Mesodermal cell (in vitro differentiated cells): ENCODE measurements at regions not wholly inside any gene's neighbourhood (a gene's known extent, or its start where the extent isn't known, plus 50 kb on each side); places are given as distances from the start of the nearest gene placed in this dataset.

ENCODE experiments used
- H3K27ac ChIP-seq: 2 replicates; pipeline ENCODE4 v1.7.0; 2013; ENCODE audit warnings: mild to moderate bottlenecking, low read depth, low read length, moderate library complexity; ENCODE audit not compliant: severe bottlenecking
- H3K36me3 ChIP-seq: 2 replicates; pipeline ENCODE4 v1.7.1; 2013; ENCODE audit warnings: mild to moderate bottlenecking, low read length, moderate library complexity; ENCODE audit not compliant: control insufficient read depth, insufficient read depth
- H3K4me1 ChIP-seq: one replicate; pipeline ENCODE4 v1.7.1; 2013; ENCODE audit warnings: mild to moderate bottlenecking, low read length; ENCODE audit not compliant: insufficient read depth, control insufficient read depth, poor library complexity, severe bottlenecking
- H3K4me3 ChIP-seq: 2 replicates; pipeline ENCODE4 v1.7.0; 2013; ENCODE audit warnings: low read length, control low read depth, mild to moderate bottlenecking; ENCODE audit not compliant: insufficient read depth, poor library complexity, severe bottlenecking; ENCODE audit errors: extremely low read depth
- H3K9me3 ChIP-seq: 2 replicates; pipeline ENCODE4 v1.7.1; 2013; ENCODE audit warnings: mild to moderate bottlenecking, low read length, moderate library complexity; ENCODE audit not compliant: control insufficient read depth
- WGBS, 2 experiments: methylation state at CpG; one replicate each; pipeline ENCODE4 v1.1.5; 2013; ENCODE audit warnings: missing lambda C conversion rate in 2 of 2; ENCODE audit not compliant: insufficient coverage in 2 of 2; 5-methylcytosine and 5-hydroxymethylcytosine counted together

DNA sequence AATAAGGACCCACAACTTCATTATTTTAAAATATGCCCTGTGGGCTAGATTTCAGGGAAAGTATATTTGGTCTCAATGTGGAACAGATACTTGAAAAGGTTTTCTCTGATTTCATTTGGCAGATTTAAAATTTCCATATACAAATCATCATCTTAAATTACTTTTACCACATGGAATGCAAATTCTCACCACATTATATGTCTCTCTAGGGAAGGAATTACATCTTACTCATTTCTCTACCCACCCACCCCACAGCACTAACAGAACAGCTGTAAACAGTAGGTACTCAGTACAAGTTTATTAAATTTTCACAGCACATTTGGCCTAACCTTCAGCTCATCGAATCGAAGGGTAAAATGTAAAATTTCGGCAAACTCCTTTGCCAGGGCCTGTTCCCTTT is 104.0 kb downstream of the CYRIA start:
- no peak overlapping the region for H3K4me3 ChIP-seq
- H3K27ac ChIP-seq: no peak overlapping the region
- no peaks in the 10 kb centered on the region for H3K9me3 ChIP-seq
- WGBS, 2 experiments: 71 to 100% methylated on average over 1 of the region's 3 CpGs
- peaks cover 10% of the 10 kb centered on the region for H3K36me3 ChIP-seq
- no peaks in the 10 kb centered on the region for H3K4me1 ChIP-seq

DNA sequence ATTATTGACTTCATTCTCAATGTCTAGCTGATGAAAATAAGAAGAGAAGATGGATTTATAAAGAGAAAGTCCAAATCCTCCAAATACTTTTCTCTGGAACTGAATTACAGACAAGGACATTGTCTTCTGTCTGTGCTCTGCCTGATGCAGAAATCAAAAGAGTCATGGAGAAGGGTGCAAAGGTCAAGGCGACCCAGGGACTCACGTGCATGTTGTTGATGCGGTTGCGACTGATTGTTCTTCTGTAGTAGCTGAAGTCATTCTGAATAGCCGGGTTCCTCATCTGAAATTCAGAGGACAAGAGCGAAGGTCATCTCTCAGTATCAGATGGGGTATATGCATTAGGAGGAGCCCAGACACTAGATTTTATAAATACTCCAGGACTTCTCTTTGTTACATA is 104.4 kb downstream of the CYRIA start:
- H3K27ac ChIP-seq: no peak overlapping the region
- WGBS, 2 experiments: 80 to 95% methylated on average over 3 to 4 of the region's 6 CpGs
- no peaks in the 10 kb centered on the region for H3K4me1 ChIP-seq
- no peak overlapping the region for H3K4me3 ChIP-seq
- H3K9me3 ChIP-seq: no peaks in the 10 kb centered on the region
- H3K36me3 ChIP-seq: peaks cover 10% of the 10 kb centered on the region

DNA sequence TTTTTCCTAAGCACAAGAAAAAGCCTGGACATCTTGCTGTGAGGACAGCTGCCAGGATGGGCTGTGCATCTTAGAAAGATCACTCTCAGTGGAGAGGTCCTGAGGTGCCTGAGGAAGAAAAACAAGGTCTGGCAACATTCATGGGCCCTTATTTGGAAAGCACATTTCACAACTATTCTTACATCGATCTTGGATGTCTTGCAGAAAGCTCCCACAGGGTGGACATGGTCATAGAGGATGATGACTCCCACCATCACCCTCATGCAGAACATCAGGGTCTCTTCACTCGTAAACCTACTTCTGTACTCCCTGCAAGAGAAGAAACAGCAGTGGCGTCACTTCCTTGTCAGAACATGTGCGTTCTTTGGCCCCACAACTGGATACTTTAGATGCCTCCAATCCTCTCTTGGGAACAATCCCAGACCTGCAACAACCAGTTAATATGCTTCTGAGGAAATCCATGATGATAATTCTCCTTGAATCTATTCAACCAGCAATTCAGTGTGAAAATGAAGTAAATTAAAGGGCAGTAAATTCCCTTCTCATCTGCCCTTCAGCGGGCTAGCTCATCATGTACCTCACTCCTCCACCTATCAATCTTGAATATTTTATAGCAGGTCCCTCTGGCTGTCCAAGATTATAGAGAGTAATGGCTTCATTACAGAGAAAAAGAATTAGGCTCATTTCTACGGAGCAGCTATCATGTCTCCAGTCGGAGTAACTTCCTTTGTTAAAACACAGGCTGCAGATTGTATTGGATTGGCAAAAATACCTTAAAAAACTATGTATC is 106.2 kb downstream of the CYRIA start:
- Histone ChIP-seq H3K4me1 (no peaks in the 10 kb centered on the region), H3K27ac (no peak overlapping the region), H3K36me3 (peaks cover 10% of the 10 kb centered on the region), H3K4me3 (no peak overlapping the region), H3K9me3 (no peaks in the 10 kb centered on the region)
- WGBS, 2 experiments: 95 to 97% methylated on average over 3 to 5 of the region's 7 CpGs

DNA sequence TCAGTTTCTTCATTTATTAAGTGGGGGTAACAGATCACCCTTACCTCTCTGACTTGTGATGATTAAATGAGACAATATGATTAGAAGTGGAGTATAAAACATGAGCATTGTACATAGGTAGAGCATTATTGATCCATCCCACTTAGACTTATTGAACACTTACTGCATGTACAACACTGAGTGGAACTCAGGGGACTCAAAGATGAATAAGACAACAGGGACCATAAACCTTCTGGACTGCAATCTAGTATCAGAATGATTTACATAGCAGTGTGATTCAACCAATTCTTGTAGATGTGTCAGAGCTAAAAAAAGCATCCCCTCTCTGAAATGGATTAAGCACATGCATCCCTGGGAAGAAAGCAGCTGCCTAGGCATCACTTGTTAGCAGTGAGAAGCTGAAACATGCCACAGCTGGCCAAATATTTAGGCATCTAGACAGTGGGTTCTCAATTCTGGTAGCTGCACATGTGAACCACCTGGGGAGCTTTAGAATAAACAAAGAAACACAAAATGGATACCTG is 111.5 kb downstream of the CYRIA start:
- H3K9me3 ChIP-seq: no peaks in the 10 kb centered on the region
- H3K4me3 ChIP-seq: no peak overlapping the region
- H3K27ac ChIP-seq: no peak overlapping the region
- H3K4me1 ChIP-seq: no peaks in the 10 kb centered on the region
- no peaks in the 10 kb centered on the region for H3K36me3 ChIP-seq

DNA sequence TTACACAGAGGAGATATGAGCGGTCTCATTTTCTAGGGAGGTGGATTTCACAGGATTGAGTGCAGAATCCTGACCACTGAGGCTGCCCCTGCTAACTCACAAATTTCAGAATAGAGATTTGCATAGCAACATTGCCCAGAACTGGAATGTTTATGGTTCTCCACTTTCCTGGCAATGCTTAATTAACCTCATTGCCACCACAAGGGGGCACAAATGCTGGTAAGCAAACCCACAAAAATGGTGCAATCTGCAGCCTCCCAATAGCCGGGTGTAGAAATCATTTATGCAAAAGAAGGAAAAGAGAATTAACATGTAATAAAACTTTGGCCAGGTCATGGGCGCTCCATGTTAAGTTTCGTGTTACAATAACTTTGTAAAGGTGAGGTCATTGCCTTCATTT is 112.4 kb downstream of the CYRIA start:
- no peaks in the 10 kb centered on the region for H3K36me3 ChIP-seq
- WGBS, 2 experiments: 65 to 83% methylated on average over 1 to 2 of the region's 4 CpGs

DNA sequence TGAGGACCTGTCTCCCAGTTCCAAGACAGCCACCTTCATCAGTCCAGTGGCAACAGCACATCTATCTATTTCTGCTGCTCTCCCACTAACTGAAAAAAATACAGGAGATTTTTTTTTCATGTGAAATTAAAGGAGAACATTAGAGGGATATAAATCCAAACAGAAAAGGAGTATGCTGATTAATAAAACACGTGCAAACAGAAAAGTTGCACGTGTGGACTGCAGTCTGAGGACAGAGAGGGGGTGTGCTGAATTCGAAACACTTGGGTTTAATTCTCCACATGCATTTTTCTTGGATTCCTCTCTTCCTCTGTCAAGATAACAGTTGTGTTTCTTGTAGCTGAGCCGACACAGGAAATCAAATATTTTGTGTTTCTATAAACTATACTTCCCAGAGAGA is 113.4 kb downstream of the CYRIA start:
- no peak overlapping the region for H3K27ac ChIP-seq
- 79% methylated on average over 2 of the region's 4 CpGs; no CpG with 5 or more reads in 1 of the 2 experiments for WGBS, 2 experiments
- H3K4me3 ChIP-seq: no peak overlapping the region

More for the DNA sequence above, 112.4 kb downstream of the CYRIA start:
- Histone ChIP-seq H3K27ac (no peak overlapping the region), H3K4me3 (no peak overlapping the region), H3K9me3 (no peaks in the 10 kb centered on the region), H3K4me1 (no peaks in the 10 kb centered on the region)

DNA sequence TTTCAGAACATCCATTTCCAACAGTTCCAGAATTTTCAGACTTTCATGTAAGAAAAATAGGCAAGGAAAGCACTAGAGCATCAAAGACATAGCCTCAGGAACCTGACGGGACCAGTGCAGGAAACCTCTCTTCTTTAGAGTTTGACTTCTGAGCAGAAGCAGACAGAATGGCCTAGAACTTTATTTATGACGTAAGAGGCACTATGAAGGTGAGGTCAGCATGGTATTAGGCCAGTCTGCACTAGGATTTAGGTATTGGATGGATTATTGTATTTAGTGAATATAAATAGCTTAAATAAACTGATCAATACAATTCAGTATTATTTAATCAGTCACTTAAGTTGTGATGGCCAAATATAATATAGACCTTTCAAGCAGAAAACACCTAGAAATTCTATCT is 117.6 kb downstream of the CYRIA start:
- Histone ChIP-seq H3K36me3 (no peaks in the 10 kb centered on the region), H3K27ac (no peak overlapping the region), H3K9me3 (no peaks in the 10 kb centered on the region), H3K4me1 (no peaks in the 10 kb centered on the region), H3K4me3 (no peak overlapping the region)
- 100% methylated on average over 1 of the region's 2 CpGs for WGBS, 2 experiments

More for the DNA sequence above, 113.4 kb downstream of the CYRIA start:
- H3K9me3 ChIP-seq: no peaks in the 10 kb centered on the region
- H3K4me1 ChIP-seq: no peaks in the 10 kb centered on the region
- no peaks in the 10 kb centered on the region for H3K36me3 ChIP-seq

DNA sequence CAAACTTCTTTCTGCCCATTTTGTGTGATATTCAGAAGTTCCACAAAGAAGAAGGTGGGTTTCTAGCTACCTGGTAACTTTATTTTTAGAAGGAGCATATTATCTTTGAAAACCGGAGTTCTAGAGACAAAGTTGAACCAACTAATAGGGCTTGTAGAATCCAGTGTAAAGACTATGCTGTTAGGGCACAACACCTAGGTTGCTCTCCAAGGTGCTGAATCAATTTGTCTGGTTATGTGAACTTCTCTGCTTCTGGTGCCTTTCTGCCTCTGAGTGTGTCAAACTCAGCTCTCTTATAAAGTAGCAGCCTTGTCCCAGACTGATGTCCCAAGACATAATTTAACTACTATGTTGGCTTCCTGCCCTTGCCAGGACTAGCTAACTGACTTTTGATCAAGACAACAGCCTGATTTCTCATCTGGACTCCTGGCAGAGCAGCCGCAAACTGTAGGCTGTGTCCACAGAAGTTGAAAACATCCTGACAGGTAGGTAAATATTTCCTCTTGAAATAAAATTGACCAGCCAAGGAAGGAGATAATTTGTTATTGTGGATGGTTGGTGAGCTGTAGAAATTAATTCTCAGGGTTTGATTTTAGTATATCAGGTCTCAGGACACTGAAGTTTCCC is 119.4 kb downstream of the CYRIA start:
- no peaks in the 10 kb centered on the region for H3K9me3 ChIP-seq
- no peak overlapping the region for H3K27ac ChIP-seq
- H3K4me1 ChIP-seq: no peaks in the 10 kb centered on the region
- 42 to 67% methylated on average over 1 to 2 of the region's 2 CpGs for WGBS, 2 experiments
- no peak overlapping the region for H3K4me3 ChIP-seq
- no peaks in the 10 kb centered on the region for H3K36me3 ChIP-seq

DNA sequence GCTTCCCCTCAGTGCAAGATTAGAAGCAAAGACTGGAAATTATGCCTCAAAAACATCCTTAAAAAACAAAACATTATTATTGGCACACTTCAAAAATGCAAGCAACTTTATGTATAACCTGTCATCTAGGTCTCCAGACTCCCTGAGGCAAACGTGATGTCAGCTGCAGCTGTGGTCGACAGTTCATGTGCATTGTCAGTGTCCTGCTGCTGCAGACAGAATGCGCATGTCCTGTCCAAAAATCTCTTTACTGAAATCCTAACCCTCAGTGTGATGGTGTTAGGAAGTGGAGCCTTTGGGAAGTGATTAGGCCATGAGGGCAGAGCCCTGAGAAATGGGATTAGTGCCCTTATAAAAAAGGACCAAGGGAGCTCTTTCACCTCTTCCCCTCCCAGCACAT is 126.9 kb downstream of the CYRIA start:
- Histone ChIP-seq H3K9me3 (no peaks in the 10 kb centered on the region), H3K4me3 (no peak overlapping the region), H3K36me3 (no peaks in the 10 kb centered on the region), H3K27ac (no peak overlapping the region), H3K4me1 (no peaks in the 10 kb centered on the region)
- 55 to 71% methylated on average over 2 of the region's 3 CpGs for WGBS, 2 experiments

DNA sequence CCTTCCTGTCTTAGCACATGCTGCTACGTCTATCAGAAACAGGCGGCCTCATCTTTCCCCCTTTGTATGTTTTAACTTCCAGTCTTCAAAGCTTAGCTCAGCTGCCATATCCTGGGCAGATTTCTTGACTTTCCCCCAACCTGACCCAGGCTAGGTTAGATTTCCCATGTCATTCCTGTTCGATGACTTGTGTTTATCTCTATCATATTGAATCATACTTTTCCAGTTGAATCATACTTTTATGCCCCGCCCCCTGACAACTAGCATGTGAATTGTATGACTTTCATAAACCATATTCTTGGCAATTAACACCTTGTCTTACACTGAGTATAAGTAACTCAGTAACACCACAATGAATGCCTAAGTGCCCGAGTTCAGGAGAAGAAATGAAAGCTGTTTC is 128.3 kb downstream of the CYRIA start:
- Histone ChIP-seq H3K36me3 (no peaks in the 10 kb centered on the region), H3K27ac (no peak overlapping the region), H3K9me3 (no peaks in the 10 kb centered on the region), H3K4me3 (no peak overlapping the region), H3K4me1 (no peaks in the 10 kb centered on the region)
- 85 to 97% methylated on average over 5 of the region's 5 CpGs for WGBS, 2 experiments

DNA sequence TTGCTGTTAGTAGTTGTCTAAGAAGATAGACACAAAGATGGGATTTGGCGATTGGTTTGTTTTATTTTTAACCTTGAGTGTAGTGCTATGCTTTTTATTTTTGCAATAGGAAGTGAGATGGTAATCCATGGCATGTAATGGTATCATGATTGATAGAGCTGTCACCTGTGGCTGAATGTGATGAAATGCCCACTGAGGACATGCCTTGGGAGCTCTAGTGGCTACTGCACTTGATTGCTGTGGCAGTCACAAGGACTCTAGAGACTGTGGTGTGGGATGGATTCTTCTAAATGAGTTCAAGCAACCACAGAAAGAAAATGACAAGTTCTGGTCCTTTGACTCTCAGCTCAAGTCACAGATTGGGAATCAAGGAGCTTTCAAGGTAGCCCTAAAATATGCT is 139.4 kb downstream of the CYRIA start:
- Histone ChIP-seq H3K4me3 (no peak overlapping the region), H3K4me1 (no peaks in the 10 kb centered on the region), H3K9me3 (no peaks in the 10 kb centered on the region), H3K27ac (no peak overlapping the region), H3K36me3 (no peaks in the 10 kb centered on the region)
- 75 to 100% methylated on average over 1 of the region's 1 CpG for WGBS, 2 experiments
